GM19452 (cell line): ENCODE measurements at regions not wholly inside any gene's neighbourhood (a gene's known extent, or its start where the extent isn't known, plus 50 kb on each side); places are given as distances from the start of the nearest gene placed in this dataset.
"Not testable (repeated sequence)": the region's sequence is repeated elsewhere in the genome, so short reads cannot be mapped to it uniquely, and the experiment has no call there.

ENCODE experiments used
- ATAC-seq: cut with Tn5 transposase; IDR thresholded peaks from one replicate; pipeline ENCODE4 v1.9.1; 2021; ENCODE audit not compliant: unreplicated experiment

- ATAC-seq: no peak
Observed at GRCh38 chr5:106290841-106291240, 1379.9 kb downstream of the EFNA5 start.

GRCh38 chr5:106288979-106289378 lies 1381.8 kb downstream of the EFNA5 start:
- no peak for ATAC-seq

- no peak for ATAC-seq
Observed at GRCh38 chr5:106277540-106278096, 1393.1 kb downstream of the EFNA5 start.

- ATAC-seq: no peak
Observed at GRCh38 chr5:106269252-106269843, 1401.4 kb downstream of the EFNA5 start.

- ATAC-seq: no peak
Observed at GRCh38 chr5:106267256-106267655, 1403.5 kb downstream of the EFNA5 start.

- no peak for ATAC-seq
Observed at GRCh38 chr5:106262395-106262794, 1408.3 kb downstream of the EFNA5 start.

GRCh38 chr5:106259431-106260090 lies 1411.2 kb downstream of the EFNA5 start:
- ATAC-seq: not testable (repeated sequence)

- ATAC-seq: no peak
Observed at GRCh38 chr5:106258591-106259125, 1412.1 kb downstream of the EFNA5 start.

GRCh38 chr5:106254784-106255183 lies 1416.0 kb downstream of the EFNA5 start:
- no peak for ATAC-seq

GRCh38 chr5:106246044-106246745 lies 1424.5 kb downstream of the EFNA5 start:
- not testable (repeated sequence) for ATAC-seq

GRCh38 chr5:106241409-106241808 lies 1429.3 kb downstream of the EFNA5 start:
- no peak for ATAC-seq

- ATAC-seq: no peak
Observed at GRCh38 chr5:106205916-106206571, 1464.7 kb downstream of the EFNA5 start.

- ATAC-seq: no peak
Observed at GRCh38 chr5:106202035-106202434, 1468.7 kb downstream of the EFNA5 start.

GRCh38 chr5:106200971-106201370 lies 1469.8 kb downstream of the EFNA5 start:
- no peak for ATAC-seq

GRCh38 chr5:106195679-106196474 lies 1474.9 kb downstream of the EFNA5 start:
- ATAC-seq: no peak

GRCh38 chr5:106189121-106189809 lies 1481.5 kb downstream of the EFNA5 start:
- no peak for ATAC-seq

- no peak for ATAC-seq
Observed at GRCh38 chr5:106185661-106186081, 1485.1 kb downstream of the EFNA5 start.

- no peak for ATAC-seq
Observed at GRCh38 chr5:106174903-106175302, 1495.8 kb downstream of the EFNA5 start.

- ATAC-seq: no peak
Observed at GRCh38 chr5:106172681-106173532, 1497.8 kb downstream of the EFNA5 start.
